ENCODE measurements at regions not wholly inside any gene's neighbourhood (a gene's known extent, or its start where the extent isn't known, plus 50 kb on each side); places are given as distances from the start of the nearest gene placed in this dataset.

- H4K20me1 ChIP-seq (replicated peaks; ENCODE audit: control insufficient read depth, extremely low read depth, insufficient read depth, low read length), result no peaks in the 10 kb centered on the region
- H3K27me3 ChIP-seq (ENCODE audit: control insufficient read depth in 2 of 2, insufficient read depth in 2 of 2, low read length in 2 of 2), result no peaks in the 10 kb centered on the region
- FAIRE-seq (no peak), DNase-seq (ENCODE audit: low read depth, low spot score) (no peak)
- H3K36me3 ChIP-seq (ENCODE audit: control insufficient read depth in 2 of 2, extremely low read depth in 1 of 2, insufficient read depth in 2 of 2, low read length in 2 of 2), result no peaks in the 10 kb centered on the region
- H2AFZ ChIP-seq (ENCODE audit: low read depth, low read length), result no peak overlapping the region
- dilution Hi-C loops (cut with MboI; ENCODE audit: extremely low pct_ligation_motif_present, low sequenced_read_pairs), result no loop called here
- H3K4me2 ChIP-seq (ENCODE audit: insufficient read depth, low read length), result no peak overlapping the region
- no peak overlapping the region for H3K9ac ChIP-seq (replicated peaks; ENCODE audit: extremely low read depth, insufficient read depth, low read length)
- POLR2A ChIA-PET, result no interaction called here
- no peak overlapping the region for H3K4me3 ChIP-seq (replicated peaks in 1 of 3; ENCODE audit: insufficient read depth in 1 of 3, low read depth in 1 of 3, low read length in 3 of 3)
- TF ChIP-seq POLR2AphosphoS5 (IDR thresholded peaks at IDR 0.05; ENCODE audit: insufficient read depth, low read depth, low read length) (no peak), MYC (IDR thresholded peaks at IDR 0.05; ENCODE audit: low read depth, low read length) (no peak), GATA2 (IDR thresholded peaks at IDR 0.05; ENCODE audit: insufficient read depth, insufficient read length, low read depth, low read length) (no peak), JUN (IDR thresholded peaks at IDR 0.05; ENCODE audit: borderline replicate concordance, insufficient read depth, insufficient read length, low read depth) (no peak), POLR2A (IDR thresholded peaks at IDR 0.05; ENCODE audit: low read depth, low read length) (no peak), MAX (IDR thresholded peaks at IDR 0.05; ENCODE audit: insufficient read depth, insufficient read length) (no peak), EZH2 (IDR thresholded peaks at IDR 0.05; ENCODE audit: borderline replicate concordance, low read depth, low read length, severe bottlenecking) (no peak), FOS (IDR thresholded peaks at IDR 0.05; ENCODE audit: borderline replicate concordance, insufficient read depth, low read length) (no peak)
- TF ChIP-seq, protein P1, sequence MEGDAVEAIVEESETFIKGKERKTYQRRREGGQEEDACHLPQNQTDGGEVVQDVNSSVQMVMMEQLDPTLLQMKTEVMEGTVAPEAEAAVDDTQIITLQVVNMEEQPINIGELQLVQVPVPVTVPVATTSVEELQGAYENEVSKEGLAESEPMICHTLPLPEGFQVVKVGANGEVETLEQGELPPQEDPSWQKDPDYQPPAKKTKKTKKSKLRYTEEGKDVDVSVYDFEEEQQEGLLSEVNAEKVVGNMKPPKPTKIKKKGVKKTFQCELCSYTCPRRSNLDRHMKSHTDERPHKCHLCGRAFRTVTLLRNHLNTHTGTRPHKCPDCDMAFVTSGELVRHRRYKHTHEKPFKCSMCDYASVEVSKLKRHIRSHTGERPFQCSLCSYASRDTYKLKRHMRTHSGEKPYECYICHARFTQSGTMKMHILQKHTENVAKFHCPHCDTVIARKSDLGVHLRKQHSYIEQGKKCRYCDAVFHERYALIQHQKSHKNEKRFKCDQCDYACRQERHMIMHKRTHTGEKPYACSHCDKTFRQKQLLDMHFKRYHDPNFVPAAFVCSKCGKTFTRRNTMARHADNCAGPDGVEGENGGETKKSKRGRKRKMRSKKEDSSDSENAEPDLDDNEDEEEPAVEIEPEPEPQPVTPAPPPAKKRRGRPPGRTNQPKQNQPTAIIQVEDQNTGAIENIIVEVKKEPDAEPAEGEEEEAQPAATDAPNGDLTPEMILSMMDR (IDR thresholded peaks at IDR 0.05; ENCODE audit: extremely low read depth in 1 of 2, insufficient read depth in 1 of 2, low read depth in 1 of 2, low read length in 2 of 2), result no peak
- no peaks in the 10 kb centered on the region for H3K9me1 ChIP-seq (replicated peaks; ENCODE audit: control insufficient read depth, extremely low read depth, insufficient read depth, low read length)
- intact Hi-C loops (cut with micrococcal nuclease), result no loop called here
- no peaks in the 10 kb centered on the region for H3K4me1 ChIP-seq (ENCODE audit: control insufficient read depth, extremely low read depth, insufficient read depth, low read length)
- H3K9me3 ChIP-seq (replicated peaks; ENCODE audit: control insufficient read depth, insufficient read depth, low read length), result no peaks in the 10 kb centered on the region
- BruUV-seq (replicated peaks), result no TSS peak
- no peak overlapping the region for H3K27ac ChIP-seq (ENCODE audit: insufficient read depth, low read depth, low read length)
- CTCF ChIA-PET, result no interaction called here
- H3K79me2 ChIP-seq (ENCODE audit: control insufficient read depth, insufficient read depth, low read length), result no peaks in the 10 kb centered on the region
Measured at GRCh38 chr11:90836031-90836430, 613.2 kb upstream of the CHORDC1 start.

All from endothelial cell of umbilical vein (primary cell).